Femur (tissue), 1 donor: ENCODE measurements at regions not wholly inside any gene's neighbourhood (a gene's known extent, or its start where the extent isn't known, plus 50 kb on each side); places are given as distances from the start of the nearest gene placed in this dataset.

Experiments
- DNase-seq: peaks from one replicate; pipeline ENCODE4 v3.0.0-alpha.2; 2017

- no peak for DNase-seq
These were observed 704.1 kb downstream of the OLFM4 start for GRCh38 chr13:53732664-53733063.

DNA sequence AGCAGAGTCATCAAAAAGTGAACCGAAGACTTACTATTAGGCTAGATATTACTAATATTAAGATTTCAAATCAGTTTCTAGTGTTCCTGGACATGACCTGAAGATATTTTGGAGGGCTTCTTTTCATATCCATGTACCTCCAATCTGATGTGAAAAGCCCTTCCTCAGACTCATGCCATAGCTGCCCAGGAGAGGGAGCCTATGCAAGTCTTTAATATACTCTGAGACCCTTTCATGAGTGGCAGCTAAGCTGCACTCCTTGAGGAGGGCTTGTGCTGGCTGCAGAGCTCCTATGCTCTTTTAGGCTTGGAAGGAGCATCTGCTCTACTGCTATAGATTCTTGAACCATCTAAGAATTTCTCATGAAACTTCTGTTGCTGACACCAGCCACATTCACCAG is 715.3 kb downstream of the OLFM4 start:
- DNase-seq: no peak

DNA sequence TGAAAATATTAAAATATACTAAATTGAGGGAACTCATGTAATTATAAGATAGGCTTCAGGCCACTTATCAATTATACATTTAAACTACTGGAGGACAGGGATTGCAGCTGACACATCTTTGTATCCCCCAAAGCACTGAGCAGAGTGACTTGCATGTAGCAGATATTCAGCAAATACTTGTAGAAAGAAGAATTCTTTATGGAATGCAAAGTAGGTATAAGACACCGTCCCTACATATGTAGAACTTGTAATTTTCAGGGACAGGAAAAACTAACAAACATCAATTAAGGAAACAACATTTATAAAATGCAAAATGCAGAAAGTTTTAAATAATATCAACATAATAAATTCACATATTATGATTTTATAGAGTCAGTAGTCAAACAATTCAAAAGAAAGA is 719.2 kb downstream of the OLFM4 start:
- DNase-seq: no peak

- DNase-seq: no peak
These were observed 720.7 kb downstream of the OLFM4 start for GRCh38 chr13:53749306-53749705.

GRCh38 chr13:53759016-53759415 is 730.4 kb downstream of the OLFM4 start:
- DNase-seq: no peak

- no peak for DNase-seq
These were observed 747.2 kb downstream of the OLFM4 start for GRCh38 chr13:53775807-53776206.

- DNase-seq: no peak
These were observed 750.3 kb downstream of the OLFM4 start for GRCh38 chr13:53778937-53779336.

DNA sequence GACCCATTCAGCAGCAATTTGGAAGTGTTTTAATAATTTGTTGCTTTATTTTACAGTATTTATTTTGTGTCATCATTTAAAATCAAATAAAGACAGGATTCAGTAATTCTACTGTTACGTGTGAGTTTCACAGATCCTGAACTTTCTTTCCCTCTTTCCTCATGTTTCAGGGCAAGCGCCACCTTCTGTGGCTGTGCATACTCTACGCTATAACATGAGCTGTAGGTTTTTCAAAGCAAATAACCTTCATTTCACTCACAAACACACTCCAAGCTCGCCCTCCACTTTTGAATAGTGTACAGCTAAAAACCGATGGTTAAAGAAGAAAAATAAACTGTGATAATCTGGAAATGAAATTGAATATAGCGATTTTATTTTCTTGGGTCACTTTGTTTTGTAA is 753.3 kb downstream of the OLFM4 start:
- no peak for DNase-seq

- peak; percentile 53 for DNase-seq
These were observed 753.9 kb downstream of the OLFM4 start for GRCh38 chr13:53782488-53782961.

DNA sequence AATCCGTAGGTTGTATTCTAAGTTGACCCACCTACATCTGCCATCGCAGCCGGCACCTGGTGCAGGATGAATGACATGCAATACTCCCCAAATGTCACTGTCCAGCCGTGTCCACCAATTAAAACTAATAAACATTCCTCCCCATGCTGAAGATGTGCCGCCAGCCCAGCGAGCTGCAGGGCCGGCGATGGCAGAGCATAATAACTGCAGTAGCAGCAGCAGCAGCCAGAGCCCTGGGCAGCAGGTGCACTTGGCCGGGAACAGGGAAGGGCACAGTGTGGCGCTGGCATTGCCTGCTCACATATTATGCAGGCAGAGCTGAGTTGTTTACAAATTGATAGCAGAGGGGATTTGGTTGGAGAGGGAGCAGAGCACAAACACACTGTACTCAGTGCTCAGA is 754.9 kb downstream of the OLFM4 start:
- no peak for DNase-seq

- no peak for DNase-seq
These were observed 759.7 kb downstream of the OLFM4 start for GRCh38 chr13:53788286-53788685.

- DNase-seq: no peak
These were observed 771.4 kb downstream of the OLFM4 start for GRCh38 chr13:53800011-53800410.

DNA sequence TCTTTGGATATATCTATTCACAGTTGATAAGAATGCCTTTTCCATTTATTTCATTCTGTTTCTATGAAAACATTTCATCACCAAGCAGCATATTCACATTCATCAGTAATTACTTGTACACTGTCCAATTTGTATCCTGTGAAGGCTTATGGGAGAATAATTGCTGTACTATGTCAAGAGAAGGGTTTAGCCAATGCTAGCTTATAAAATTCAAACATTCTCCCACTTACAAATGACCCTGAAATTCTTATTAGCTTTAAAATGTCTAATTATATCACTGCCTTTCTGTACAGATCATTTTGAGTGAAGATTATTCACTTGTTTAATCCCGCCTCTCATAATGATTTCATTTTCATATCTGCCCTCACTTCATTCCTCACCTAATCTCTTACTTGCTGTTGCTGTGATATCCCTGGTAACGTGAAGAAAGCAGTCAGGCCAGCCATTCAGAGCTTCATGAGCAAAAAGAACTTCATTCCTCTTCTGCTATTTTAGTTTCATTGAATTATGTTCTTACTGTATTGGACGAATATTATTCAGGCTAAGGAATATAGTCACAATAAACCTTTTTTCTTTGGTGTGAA is 778.7 kb downstream of the OLFM4 start:
- no peak for DNase-seq

- DNase-seq: no peak
These were observed 793.0 kb downstream of the OLFM4 start for GRCh38 chr13:53821632-53822031.

- DNase-seq: no peak
These were observed 793.5 kb downstream of the OLFM4 start for GRCh38 chr13:53822136-53822535.

DNA sequence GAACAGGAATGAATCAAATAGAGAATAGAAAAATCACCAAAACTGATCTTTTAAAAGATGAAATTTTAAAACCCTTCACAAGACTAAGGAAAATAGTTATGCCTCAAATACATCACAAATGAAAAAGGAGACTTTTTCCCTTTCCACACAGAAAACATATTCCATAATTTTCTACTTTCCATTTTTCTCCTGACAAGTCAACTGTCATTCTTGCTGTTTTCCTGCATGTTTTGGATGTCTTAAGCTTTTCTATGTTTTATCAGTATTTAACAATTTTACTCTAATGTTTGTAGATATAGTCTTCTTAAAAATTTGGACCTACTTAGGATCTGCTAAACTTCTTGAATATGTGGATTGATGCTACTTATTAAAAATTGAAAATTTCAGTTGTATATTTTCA is 810.8 kb downstream of the OLFM4 start:
- DNase-seq: no peak

DNA sequence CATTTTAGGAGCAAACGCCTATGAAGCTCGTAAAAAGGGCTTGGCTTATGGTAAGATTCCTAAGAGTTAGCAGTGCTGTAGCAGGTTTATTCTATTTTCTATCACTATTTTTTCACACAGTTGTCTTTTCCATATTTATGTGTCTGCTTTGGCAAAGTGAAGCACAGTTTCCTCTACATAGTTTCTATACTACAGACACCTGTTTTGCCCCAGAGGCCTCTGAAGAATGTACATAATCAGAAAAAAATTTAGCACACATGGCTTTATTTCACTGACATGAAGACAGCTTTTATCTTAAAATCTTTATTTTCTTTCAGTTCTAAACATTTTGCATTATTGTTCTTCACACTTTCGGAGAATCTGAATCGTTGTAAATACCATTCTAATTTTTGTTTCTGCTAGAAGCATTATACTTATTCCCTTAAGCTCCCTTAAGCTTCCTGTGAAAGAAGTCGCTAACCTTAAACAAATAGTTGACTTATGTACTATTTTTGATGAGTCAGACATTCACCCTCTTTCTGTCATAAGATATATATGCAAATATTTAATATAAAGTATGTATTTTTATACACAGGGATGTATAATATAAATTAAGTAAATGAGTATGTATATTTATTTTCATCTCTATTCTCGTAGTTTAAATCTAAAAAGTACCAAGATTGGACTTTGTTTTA is 816.0 kb downstream of the OLFM4 start:
- DNase-seq: no peak

GRCh38 chr13:53847502-53847901 is 818.9 kb downstream of the OLFM4 start:
- no peak for DNase-seq

GRCh38 chr13:53848366-53848961 is 819.9 kb downstream of the OLFM4 start:
- DNase-seq: no peak

DNA sequence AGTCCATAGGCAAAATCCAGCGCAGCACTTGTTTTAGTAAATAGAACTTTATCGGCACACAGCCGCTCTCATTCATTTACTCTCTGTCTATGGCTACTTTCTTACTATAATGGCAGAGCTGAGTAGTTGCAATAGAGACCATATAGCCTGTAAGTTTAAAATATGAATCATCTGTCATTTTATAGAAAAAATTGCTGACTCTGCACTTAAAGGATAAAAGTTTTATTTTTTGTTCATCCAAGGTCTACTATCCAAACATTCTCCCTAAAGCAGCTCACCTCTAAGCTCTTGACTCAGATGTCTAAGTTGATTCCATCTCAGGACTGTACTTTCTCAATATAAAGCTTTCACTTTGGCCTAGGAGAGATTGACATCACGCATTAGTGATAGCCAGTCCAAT is 825.7 kb downstream of the OLFM4 start:
- DNase-seq: no peak

DNA sequence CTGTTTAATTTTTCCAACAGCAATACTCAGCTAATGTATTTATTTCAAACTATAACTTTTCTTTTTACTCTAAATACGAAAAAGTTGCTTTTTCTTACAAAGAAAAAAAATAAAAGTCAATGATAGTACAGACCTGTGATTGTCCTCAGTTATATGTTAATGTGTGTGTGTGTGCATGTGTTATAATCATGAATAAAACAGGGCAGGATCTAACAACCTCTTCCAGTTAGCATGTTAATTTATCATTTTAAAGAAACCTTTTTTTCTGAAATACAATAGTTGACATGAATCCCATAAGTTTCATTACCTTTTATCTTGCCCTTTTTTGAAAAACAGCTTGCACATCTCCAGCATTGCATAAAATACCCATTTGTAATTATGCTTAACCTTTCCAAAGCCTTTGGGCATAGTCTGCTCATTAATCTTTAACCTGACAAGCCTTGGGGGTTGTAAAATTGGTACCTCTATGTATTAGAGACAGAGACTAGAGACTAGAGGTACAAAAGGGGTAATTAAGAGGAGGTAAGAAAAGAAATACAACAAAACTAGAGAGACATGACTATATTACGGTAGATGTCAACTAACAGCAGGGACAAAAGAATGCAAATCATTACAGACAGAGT is 828.1 kb downstream of the OLFM4 start:
- no peak for DNase-seq

DNA sequence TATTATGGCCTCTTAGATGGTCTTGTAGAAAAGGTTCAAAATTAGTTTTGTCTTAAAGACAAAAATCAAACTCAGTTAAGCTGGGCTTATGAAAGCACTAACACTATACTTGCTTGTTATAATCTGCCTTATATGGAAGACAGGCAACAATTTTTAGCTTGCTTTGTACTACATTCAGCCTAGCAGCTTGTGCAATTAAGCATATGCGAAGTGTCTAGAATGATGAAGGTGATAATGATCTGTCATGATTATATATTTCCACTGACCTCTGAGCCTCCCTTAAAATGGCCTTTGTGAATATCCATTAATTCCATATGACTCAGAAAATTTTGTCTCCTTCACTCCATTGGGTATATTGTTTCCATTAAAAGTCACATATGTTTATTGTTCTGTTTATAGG is 834.9 kb downstream of the OLFM4 start:
- DNase-seq: no peak

GRCh38 chr13:53873558-53873957 is 844.9 kb downstream of the OLFM4 start:
- DNase-seq: no peak

GRCh38 chr13:53878861-53879260 is 850.2 kb downstream of the OLFM4 start:
- DNase-seq: no peak
